GM12878 (cell line): ENCODE measurements at regions not wholly inside any gene's neighbourhood (a gene's known extent, or its start where the extent isn't known, plus 50 kb on each side); places are given as distances from the start of the nearest gene placed in this dataset.

ENCODE experiments used
- ATAC-seq: fragments of 200-7000 bp; cut with Tn5 transposase; 3 replicates; pipeline ENCODE4 v1.9.1; 2020; ENCODE audit warnings: mild to moderate bottlenecking, moderate library complexity
- BruUV-seq: library from RNA; stranded (reverse); fragments of 400-500 nt; replicated peaks from 2 replicates; lab custom pipeline; 2021; lab: Mats Ljungman, UMichigan
- CTCF ChIA-PET: fragments of 300-600 bp; sonication (Branson Sonifier 250); formaldehyde crosslinking; extraction: SDS; loops from one replicate; lab custom pipeline; 2021; ENCODE audit warnings: inconsistent platforms; lab: Yijun Ruan, JAX
- POLR2A ChIA-PET: fragments of 350-600 bp; formaldehyde crosslinking; extraction: SDS; loops from one replicate; lab custom pipeline; 2021; ENCODE audit warnings: inconsistent platforms; lab: Charles Lee
- RAD21 ChIA-PET: fragments of 300-600 bp; sonication (Branson Sonifier 250); formaldehyde crosslinking; loops from one replicate; lab custom pipeline; 2023; ENCODE audit warnings: antibody characterized with exemption; ENCODE audit not compliant: unreplicated experiment; lab: Charles Lee
- SMC1A ChIA-PET: fragments of 300-600 bp; sonication (Branson Sonifier 250); formaldehyde crosslinking; loops from one replicate; lab custom pipeline; 2023; ENCODE audit not compliant: unreplicated experiment, uncharacterized antibody; lab: Charles Lee
- DNase-seq: peaks from one replicate; pipeline ENCODE4 v3.0.0-alpha.2; 2011; ENCODE audit warnings: low read depth, low spot score
- FAIRE-seq: peaks from 3 replicates; lab custom pipeline; 2011; peaks lifted over from hg19 to GRCh38; lab: Jason Lieb, UNC
- H2AFZ ChIP-seq: 2 replicates; pipeline ENCODE4 v1.6.0; 2011; ENCODE audit warnings: low read depth, low read length, control low read depth; ENCODE audit not compliant: control insufficient read depth
- H3K27ac ChIP-seq: 2 replicates; pipeline ENCODE4 v1.5.1; 2011; ENCODE audit warnings: control low read depth; ENCODE audit not compliant: control insufficient read depth, insufficient read depth
- H3K27me3 ChIP-seq, 2 experiments: replicated peaks in 1 of 2; 2 replicates each; pipeline versions ENCODE4 v1.6.0 to v1.6.1; 2011; ENCODE audit warnings: low read length in 1 of 2; ENCODE audit not compliant: control insufficient read depth in 2 of 2, insufficient read depth in 2 of 2
- H3K36me3 ChIP-seq, 2 experiments: 2 replicates each; pipeline ENCODE4 v1.5.1; 2011; ENCODE audit warnings: low read length in 1 of 2; ENCODE audit not compliant: control insufficient read depth in 2 of 2, insufficient read depth in 2 of 2
- H3K4me1 ChIP-seq: 2 replicates; pipeline ENCODE4 v1.6.1; 2011; ENCODE audit warnings: mild to moderate bottlenecking, low read length, moderate library complexity, mixed read lengths; ENCODE audit not compliant: control insufficient read depth, insufficient read depth
- H3K4me2 ChIP-seq: 2 replicates; pipeline ENCODE4 v1.6.0; 2011; ENCODE audit warnings: control low read depth; ENCODE audit not compliant: control insufficient read depth, insufficient read depth
- H3K4me3 ChIP-seq: fragments of 200-600 bp; sonication (generic); 2 replicates; pipeline ENCODE4 v1.5.1; 2016
- H3K79me2 ChIP-seq: 2 replicates; pipeline ENCODE4 v1.6.0; 2011; ENCODE audit warnings: low read length; ENCODE audit not compliant: control insufficient read depth, insufficient read depth
- H3K9ac ChIP-seq: 2 replicates; pipeline ENCODE4 v1.8.0; 2011; ENCODE audit warnings: low read length, control low read depth, mixed read lengths; ENCODE audit not compliant: control insufficient read depth, insufficient read depth
- H3K9me3 ChIP-seq: replicated peaks from 3 replicates; pipeline ENCODE4 v1.5.1; 2011; ENCODE audit warnings: mild to moderate bottlenecking, low read length; ENCODE audit not compliant: control insufficient read depth, insufficient read depth
- H4K20me1 ChIP-seq: 2 replicates; pipeline ENCODE4 v1.6.0; 2011; ENCODE audit not compliant: control insufficient read depth, insufficient read depth
- ASH2L ChIP-seq: fragments of 300-600, 200-600 bp; sonication (generic); IDR thresholded peaks from 2 replicates; pipeline ENCODE4 v1.6.1; 2017; ENCODE audit warnings: low read depth, mild to moderate bottlenecking, borderline replicate concordance
- BRCA1 ChIP-seq: IDR thresholded peaks from 2 replicates; pipeline ENCODE4 v1.6.1; 2011; ENCODE audit warnings: low read depth, low read length, improper control_type of control experiment
- CHD4 ChIP-seq: fragments of 200-600 bp; sonication (generic); IDR thresholded peaks from 2 replicates; pipeline ENCODE4 v1.6.1; 2016; ENCODE audit warnings: mild to moderate bottlenecking
- FOXK2 ChIP-seq: fragments of 450-650 bp; IDR thresholded peaks from 2 replicates; pipeline ENCODE4 v1.6.1; 2017; ENCODE audit warnings: mild to moderate bottlenecking, moderate library complexity
- HDGF ChIP-seq: fragments of 450-650 bp; IDR thresholded peaks from 2 replicates; pipeline ENCODE4 v1.6.1; 2016; ENCODE audit warnings: antibody characterized with exemption
- KAT2A ChIP-seq: conservative IDR thresholded peaks from 2 replicates; pipeline ENCODE4 v1.6.1; 2011; ENCODE audit warnings: low read depth, low read length; ENCODE audit not compliant: control insufficient read depth
- KLF5 ChIP-seq: fragments of 450-650 bp; IDR thresholded peaks from 2 replicates; pipeline ENCODE4 v1.6.1; 2014; ENCODE audit warnings: mild to moderate bottlenecking; ENCODE audit not compliant: partially characterized antibody
- MEF2B ChIP-seq: fragments of 450-650 bp; IDR thresholded peaks from 2 replicates; pipeline ENCODE4 v1.6.1; 2018; ENCODE audit warnings: mild to moderate bottlenecking, moderate library complexity; ENCODE audit not compliant: partially characterized antibody, poor library complexity, severe bottlenecking
- MYB ChIP-seq: fragments of 150-350 bp; IDR thresholded peaks from 2 replicates; pipeline ENCODE4 v1.6.1; 2014; ENCODE audit warnings: mild to moderate bottlenecking, low read depth, low read length, borderline replicate concordance
- NFYB ChIP-seq: IDR thresholded peaks from 2 replicates; pipeline ENCODE4 v1.6.1; 2011; ENCODE audit warnings: low read depth, mild to moderate bottlenecking, low read length, improper control_type of control experiment, moderate library complexity; ENCODE audit not compliant: insufficient read depth
- RELA ChIP-seq: fragments of 450-650 bp; IDR thresholded peaks from 2 replicates; pipeline ENCODE4 v1.8.0; 2014; ENCODE audit warnings: borderline replicate concordance; ENCODE audit not compliant: partially characterized antibody
- SMAD5 ChIP-seq: IDR thresholded peaks from 2 replicates; pipeline ENCODE4 v1.6.1; 2016; ENCODE audit warnings: antibody characterized with exemption, low read depth
- SMARCA5 ChIP-seq: fragments of 450-650 bp; IDR thresholded peaks from 2 replicates; pipeline ENCODE4 v1.6.1; 2017; ENCODE audit warnings: mild to moderate bottlenecking
- SMC3 ChIP-seq: IDR thresholded peaks from 2 replicates; pipeline ENCODE4 v1.6.1; 2011; ENCODE audit warnings: low read length, improper control_type of control experiment, borderline replicate concordance
- TARDBP ChIP-seq: IDR thresholded peaks from 2 replicates; pipeline ENCODE4 v1.6.1; 2016; ENCODE audit warnings: borderline replicate concordance
- ZNF24 ChIP-seq: fragments of 450-650 bp; IDR thresholded peaks from 2 replicates; pipeline ENCODE4 v1.6.1; 2017; ENCODE audit warnings: antibody characterized with exemption, mild to moderate bottlenecking
- WGBS: methylation state at CpG from one replicate; pipeline ENCODE4 v1.1.6; 2016; ENCODE audit warnings: low lambda C conversion rate; ENCODE audit not compliant: insufficient replicate concordance, insufficient coverage; ENCODE audit errors: missing lambda C conversion rate; 5-methylcytosine and 5-hydroxymethylcytosine counted together
- in situ Hi-C: fragments of 300-500 bp; cut with MboI; formaldehyde crosslinking; loops from 9 replicates; pipeline ENCODE4 v1.14.3; 2018; ENCODE audit warnings: mixed read lengths
- intact Hi-C: fragments of 100-400 bp; cut with micrococcal nuclease; formaldehyde crosslinking; loops from one replicate; pipeline ENCODE4 v1.14.2; 2022; ENCODE audit not compliant: unreplicated experiment
- TF ChIP-seq, protein P1 (sequence below): fragments of 450-650 bp; formaldehyde crosslinking; IDR thresholded peaks from 2 replicates; pipeline ENCODE4 v1.5.0; 2022; ENCODE audit warnings: mild to moderate bottlenecking, missing genetic modification characterization

DNA sequence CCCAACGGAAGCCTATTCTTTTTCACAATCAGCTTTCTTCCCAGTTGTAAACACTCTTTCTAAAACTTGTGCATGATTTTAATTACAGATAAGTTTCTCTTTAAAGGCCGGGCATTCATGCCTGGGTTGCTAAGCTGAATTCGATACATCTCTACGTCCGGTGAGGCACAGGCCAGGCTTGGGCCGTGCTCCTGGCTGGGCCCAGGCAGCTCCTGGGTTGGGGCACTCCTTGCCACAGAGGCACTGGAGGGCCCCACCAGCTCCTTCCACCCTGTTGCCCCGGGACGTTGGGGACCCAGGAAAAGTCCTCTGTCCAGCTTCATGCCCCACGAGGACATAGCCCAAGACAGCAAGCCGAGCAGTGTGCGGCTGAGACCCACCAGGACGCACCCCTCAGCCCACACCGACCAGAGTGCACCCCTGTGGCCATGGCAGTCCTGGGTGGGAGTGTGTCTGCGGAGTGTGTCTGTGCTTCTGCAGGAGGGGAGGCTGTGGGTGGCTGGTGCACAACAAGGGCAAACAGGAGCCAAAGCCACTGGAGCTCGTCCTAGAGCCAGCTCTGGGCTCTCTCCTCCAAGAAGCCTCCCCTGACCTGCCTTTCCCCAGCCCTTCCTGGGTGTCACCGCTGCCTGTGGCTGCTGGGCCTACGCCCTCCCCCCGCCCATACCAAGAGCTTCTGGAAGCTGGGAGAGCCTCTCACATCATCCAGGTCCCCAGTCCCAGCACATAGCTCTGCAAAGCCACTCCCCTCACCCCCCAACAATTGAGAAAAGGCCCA lies 128.0 kb upstream of the NKX1-1 start (continued):
- no peak for TF ChIP-seq CHD4
- TF ChIP-seq KLF5 = no peak
- TF ChIP-seq SMC3 = no peak
- no peak for TF ChIP-seq ASH2L
- TF ChIP-seq NFYB = no peak

DNA sequence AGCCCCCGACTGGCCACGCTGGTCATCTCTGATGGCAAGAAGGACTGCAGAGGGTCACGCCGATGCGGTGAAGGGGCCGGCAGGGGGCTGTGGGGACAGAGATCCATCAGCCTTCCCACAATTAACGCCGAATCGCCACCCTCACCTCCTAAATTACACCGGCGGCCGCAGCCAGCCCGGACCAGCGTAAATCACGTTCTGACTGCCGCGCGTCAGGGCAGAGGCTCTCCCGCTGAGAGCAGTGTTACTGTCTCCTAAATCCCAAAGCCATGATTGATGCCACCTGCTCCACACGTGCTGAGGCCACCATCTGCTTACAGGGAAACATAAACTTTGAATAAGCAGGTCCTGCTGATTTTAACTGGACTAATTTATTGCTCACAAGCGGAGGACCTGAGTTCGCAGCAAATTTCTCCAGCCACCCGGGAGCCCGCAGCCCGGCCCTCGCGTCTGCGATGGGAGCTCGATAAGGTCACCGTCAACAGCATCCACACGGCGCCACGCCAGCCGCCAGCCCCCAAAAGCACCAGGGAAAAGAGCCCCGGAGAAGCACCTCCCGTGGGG lies 127.3 kb upstream of the NKX1-1 start:
- Histone ChIP-seq H3K79me2 (no peaks in the 10 kb centered on the region), H3K27me3 (no peaks in the 10 kb centered on the region), H3K9ac (no peak overlapping the region), H2AFZ (no peak overlapping the region), H3K9me3 (no peaks in the 10 kb centered on the region; the same call in 2 of the 3 replicates), H3K4me1 (no peaks in the 10 kb centered on the region), H4K20me1 (no peaks in the 10 kb centered on the region)
- no peak for FAIRE-seq
- CTCF ChIA-PET = no interaction called here
- WGBS = 61% methylated on average over 36 of the region's 36 CpGs
- DNase-seq = no peak
- BruUV-seq = no TSS peak
- POLR2A ChIA-PET = no interaction called here
- in situ Hi-C loops (no loop called here), intact Hi-C loops (no loop called here)
- RAD21 ChIA-PET = no interaction called here
- ATAC-seq = no peak
- SMC1A ChIA-PET = no interaction called here
- TF ChIP-seq, protein P1, sequence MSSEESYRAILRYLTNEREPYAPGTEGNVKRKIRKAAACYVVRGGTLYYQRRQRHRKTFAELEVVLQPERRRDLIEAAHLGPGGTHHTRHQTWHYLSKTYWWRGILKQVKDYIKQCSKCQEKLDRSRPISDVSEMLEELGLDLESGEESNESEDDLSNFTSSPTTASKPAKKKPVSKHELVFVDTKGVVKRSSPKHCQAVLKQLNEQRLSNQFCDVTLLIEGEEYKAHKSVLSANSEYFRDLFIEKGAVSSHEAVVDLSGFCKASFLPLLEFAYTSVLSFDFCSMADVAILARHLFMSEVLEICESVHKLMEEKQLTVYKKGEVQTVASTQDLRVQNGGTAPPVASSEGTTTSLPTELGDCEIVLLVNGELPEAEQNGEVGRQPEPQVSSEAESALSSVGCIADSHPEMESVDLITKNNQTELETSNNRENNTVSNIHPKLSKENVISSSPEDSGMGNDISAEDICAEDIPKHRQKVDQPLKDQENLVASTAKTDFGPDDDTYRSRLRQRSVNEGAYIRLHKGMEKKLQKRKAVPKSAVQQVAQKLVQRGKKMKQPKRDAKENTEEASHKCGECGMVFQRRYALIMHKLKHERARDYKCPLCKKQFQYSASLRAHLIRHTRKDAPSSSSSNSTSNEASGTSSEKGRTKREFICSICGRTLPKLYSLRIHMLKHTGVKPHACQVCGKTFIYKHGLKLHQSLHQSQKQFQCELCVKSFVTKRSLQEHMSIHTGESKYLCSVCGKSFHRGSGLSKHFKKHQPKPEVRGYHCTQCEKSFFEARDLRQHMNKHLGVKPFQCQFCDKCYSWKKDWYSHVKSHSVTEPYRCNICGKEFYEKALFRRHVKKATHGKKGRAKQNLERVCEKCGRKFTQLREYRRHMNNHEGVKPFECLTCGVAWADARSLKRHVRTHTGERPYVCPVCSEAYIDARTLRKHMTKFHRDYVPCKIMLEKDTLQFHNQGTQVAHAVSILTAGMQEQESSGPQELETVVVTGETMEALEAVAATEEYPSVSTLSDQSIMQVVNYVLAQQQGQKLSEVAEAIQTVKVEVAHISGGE (CRISPR knock-in tag) = no peak
- TF ChIP-seq KAT2A = no peak
- no peak for TF ChIP-seq SMAD5
- TF ChIP-seq MYB = no peak
- TF ChIP-seq RELA = no peak
- no peak for TF ChIP-seq TARDBP
- TF ChIP-seq BRCA1 = no peak
- TF ChIP-seq MEF2B = no peak
- TF ChIP-seq FOXK2 = no peak
- no peak for TF ChIP-seq ZNF24
- no peak for TF ChIP-seq HDGF
- no peak for TF ChIP-seq SMARCA5
- TF ChIP-seq, all 136 proteins: peak for 0
- Histone ChIP-seq H3K4me3 (no peak overlapping the region), H3K27ac (no peak overlapping the region), H3K36me3 (no peaks in the 10 kb centered on the region), H3K4me2 (no peak overlapping the region)
